T-helper 1 cell (primary cell): ENCODE measurements at regions not wholly inside any gene's neighbourhood (a gene's known extent, or its start where the extent isn't known, plus 50 kb on each side); places are given as distances from the start of the nearest gene placed in this dataset.

Experiments used
- DNase-seq, 5 donors: peaks; one replicate each; pipeline ENCODE4 v3.0.0-alpha.2; 2012 to 2020

DNA sequence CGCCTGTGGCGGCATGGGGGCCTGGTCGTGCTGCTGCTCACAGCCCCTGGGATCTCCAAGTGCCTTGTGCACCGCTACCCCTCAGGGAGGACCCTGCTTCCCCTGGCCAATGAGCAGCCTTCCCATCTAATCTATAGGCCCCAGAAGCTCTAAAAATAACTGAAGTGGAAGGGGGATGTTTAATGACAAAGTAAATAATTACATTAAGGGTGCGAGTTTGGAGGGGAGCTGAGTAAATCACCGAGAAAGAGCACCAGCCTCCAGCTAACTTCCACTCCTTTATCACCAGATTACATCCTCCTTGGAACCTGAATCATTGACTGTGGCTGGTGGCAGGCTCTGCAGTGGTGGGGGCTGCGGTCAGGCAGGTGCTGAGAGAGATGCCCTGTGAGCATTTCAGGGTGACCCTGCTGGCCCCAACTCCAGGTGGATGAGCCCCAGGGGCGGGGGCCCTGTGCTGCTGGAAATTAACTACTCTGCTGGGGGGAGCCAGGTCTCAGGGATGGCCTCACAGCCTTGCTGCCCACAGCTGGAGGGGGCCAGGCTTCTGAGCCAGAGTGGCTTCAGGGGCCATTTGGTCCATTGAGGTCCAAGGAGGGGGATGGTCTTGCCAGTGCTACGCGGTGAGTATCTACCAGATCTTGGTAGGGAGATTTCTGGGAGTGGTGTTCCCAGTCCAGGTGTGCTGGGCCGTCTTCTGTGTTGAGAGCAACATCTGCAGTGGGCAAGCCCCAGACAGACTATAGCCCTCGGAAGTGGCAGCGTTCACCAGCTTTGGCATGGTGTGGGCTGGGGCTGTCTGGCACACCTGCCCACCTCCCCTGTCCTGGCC lies 74.2 kb downstream of the GLI2 start:
- DNase-seq, result no peak

DNA sequence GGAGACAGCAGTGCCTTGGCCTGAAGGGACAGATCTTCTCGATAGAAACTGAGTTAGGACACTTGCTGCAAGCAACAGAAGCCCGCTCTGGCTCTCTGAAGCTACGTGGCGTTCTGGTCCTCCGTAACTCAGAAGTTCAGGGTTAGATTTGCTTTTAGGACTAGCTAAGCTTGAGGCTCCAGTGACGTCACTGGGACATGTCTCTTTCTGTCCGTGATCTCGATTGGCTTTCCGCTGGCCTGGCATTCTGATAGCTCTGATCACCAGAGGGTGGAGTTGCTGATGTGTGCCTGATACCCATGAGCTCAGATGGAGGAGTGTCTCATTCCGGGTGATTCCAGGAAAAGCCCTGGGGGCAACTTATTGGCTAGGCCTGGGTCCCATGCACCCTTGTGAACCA lies 75.0 kb downstream of the GLI2 start:
- DNase-seq, result no peak

DNA sequence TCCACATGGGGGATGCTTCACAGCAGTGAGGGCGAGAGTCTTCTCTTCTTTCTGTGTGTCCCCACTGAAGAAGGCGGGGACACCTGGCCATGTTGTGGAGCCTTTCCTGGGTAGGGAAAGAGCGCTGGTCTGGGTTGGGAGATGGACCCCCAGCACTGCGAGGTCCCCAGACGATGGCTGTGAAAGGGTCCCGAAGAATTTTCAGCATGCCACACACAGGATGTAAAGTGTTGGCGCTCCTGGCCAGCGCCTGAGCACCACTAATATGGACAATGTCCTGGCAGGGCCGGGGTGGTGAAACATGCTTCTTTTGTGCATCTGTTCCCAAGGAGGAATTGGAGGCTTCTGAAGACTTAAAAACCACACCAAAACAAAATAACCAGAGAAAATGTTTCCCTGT lies 77.2 kb downstream of the GLI2 start:
- DNase-seq, result no peak

DNA sequence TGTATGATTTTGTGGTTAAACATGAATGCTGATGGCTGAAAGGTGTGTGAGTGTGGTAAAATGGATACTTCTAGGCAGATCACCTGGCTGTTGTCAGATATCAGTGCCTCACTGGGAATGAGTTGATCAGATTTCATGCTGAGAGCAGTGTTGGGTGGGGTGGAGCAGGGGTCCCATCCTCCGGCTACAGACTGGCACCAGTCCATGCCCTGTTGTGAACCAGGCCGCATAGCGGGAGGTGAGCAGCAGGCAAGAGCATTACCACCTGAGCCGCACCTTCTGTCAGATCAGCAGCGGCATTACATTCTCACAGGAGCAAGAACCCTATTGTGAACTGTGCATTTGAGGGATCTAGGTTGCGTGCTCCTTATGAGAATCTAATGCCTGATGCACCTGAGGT lies 78.7 kb downstream of the GLI2 start:
- no peak for DNase-seq

DNA sequence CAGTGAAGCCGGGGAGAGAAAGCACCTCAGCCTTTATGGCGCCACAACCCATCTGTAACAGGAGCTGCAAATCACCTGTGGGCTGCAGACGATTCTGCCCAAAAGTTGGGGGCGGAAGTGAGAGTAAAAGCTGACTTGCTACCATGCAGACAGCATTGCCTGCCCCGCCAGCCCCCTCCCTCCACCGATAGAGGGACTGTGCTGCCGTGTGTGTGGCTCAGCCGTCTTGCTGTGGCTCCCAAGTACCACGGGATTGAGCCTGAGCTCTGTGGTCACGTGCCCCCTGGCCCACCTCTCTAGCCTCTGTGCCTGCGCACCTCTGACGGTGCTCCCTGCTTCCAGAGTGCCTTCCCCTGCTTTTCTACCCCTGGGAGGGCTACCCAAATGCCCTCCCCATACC lies 79.6 kb downstream of the GLI2 start:
- no peak for DNase-seq

DNA sequence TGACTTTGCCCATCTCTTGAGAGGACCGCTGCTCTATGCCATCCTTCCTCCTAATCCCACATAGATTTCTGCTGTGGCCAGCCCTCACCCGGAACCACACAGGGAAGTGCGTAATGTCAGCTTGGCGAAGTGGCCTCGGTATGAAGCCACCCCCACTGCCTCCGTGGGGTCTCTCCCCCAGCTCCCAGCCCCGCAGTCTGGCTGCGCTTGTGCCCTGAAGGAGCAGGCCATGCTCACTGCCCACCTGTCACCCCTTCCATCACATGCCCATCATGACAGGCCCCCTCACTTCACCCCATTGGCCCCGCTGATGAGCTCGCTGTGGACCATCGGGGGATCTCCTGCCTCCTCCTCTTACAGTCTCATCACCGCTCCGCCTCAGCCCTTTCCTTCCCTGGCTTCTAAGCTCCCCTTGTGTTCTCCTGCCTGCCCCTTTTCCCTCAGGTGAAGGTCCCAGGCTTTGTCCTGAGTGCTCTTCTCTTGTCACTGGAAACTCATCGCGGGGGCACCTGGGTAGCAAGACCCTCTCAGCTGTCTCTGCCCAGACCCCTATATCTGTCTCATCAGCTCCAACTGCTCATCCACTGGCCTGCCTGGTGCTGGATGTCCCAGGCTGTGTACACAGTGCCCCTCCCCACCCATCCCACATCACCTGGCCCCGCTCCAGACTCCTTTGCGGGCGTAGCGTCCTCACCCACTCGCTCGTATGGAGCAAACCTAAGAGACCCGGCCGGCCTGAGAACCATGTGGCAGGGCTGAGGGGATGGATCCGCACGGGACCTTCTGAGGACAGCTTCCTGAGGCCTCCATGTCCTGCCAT lies 81.7 kb downstream of the GLI2 start:
- DNase-seq, result no peak

DNA sequence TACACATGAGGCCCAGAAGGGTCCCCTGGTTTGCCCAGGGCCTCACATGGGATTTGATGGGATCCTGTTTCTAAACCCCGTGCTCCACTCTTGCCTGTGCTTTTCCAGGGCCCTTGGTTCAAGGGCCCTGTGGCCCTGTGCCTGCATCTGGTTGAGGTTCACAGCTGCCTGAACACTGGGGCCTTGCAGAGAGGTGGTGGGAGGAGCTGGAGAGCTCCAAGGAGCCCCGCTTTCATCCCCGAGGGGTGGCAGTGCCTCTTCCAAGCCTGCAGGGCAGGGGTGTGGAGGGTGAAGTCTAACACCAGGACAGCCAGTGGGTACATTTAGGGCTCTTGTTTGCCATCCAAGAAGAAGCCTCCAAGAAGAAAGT lies 82.3 kb downstream of the GLI2 start:
- no peak for DNase-seq

DNA sequence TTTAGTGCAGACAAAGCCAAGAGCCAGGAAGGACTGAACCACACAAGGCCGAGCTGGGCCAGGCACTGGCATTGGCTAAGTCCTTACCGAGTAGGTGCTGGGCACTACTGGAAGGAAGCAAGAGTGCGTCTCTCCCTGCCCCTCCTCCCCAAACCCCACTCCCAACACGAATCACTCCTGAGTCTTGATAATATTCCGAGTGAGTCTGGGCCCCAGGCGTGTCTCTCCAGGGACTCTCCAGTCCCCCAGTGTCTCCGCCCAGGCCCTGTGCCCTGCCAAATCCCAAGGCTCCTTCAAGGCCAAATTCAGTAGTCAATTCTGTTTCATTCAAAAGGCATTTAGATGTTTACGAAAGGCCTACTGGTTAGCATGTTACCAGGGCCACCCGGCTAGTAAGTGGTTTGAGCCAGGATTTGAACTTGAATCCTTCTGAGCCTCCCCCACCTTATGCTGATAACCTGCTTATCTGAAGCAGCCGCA lies 82.8 kb downstream of the GLI2 start:
- DNase-seq, result no peak

DNA sequence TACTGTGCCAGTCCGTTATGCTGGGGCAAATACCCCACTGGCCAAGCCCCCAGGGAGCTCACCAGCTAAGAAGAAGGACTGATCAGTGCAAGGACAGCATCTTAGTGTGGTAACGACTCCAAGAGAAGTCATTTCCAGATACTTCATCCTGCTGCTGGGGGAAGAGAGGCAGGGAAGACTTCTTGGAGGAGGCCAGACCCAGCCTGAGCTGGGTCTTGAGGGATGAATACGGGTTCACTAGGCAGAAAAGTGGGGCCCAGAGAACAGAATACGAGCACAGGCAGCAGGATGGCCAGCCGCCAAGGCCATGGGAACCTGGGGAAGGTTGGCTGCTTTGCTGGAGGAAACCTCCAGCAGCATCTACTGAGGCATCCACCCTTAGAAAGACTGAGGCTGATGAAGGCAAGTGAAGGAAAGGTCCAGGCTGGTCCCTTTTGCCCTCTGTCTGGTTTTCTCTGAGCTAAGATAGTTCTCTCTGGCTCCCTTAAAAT lies 84.1 kb downstream of the GLI2 start:
- DNase-seq, result no peak

DNA sequence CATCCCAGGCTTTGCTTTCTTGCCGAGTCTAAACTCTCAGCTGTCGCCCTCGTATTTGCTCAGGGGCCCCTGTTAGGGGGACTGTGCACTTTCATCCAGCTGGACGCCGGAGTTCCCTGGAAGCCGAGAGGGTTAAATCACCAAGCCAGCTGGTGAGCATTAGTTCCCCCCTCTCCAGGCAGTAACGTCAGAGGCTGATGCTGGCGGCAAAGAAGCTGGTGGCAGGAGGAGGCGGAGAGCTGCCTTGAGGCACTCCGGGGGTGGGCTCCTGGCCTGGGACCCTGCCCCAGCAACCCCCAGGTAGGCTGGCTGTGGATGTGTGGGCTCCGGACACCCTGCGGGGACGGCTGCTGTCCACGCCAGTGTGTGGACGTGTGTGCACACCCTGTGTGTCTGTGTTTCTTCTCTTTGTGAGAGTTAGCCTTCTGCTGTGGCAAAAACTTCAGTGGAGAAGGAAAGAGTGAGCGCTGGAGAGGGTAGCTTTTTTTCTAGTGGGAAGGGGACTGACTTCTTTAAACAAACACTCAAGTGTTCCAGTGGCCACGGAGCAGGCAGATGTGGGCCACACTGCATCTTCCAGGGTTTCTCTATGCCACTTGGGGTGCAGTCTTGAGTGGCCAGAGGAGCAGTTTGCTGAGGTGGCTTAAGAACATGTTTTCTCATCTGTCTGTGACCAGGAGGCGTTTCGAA lies 84.7 kb downstream of the GLI2 start:
- DNase-seq, result no peak

DNA sequence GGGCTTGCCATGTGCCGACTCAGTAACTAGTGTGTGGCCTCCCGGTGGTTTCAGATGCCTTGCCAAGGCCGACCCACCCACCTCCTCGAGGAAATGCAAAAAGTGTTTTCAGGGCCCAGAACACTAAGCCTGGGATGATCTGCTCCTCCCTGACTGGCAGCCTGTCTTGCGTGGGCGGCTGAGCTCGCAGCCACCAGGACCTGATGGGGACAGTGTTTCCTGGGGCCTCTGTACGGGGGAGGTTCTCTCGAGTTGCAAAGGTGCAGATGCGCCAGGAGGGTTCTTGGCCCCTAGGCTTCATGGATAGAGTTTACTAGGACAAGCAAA lies 85.2 kb downstream of the GLI2 start:
- no peak for DNase-seq

DNA sequence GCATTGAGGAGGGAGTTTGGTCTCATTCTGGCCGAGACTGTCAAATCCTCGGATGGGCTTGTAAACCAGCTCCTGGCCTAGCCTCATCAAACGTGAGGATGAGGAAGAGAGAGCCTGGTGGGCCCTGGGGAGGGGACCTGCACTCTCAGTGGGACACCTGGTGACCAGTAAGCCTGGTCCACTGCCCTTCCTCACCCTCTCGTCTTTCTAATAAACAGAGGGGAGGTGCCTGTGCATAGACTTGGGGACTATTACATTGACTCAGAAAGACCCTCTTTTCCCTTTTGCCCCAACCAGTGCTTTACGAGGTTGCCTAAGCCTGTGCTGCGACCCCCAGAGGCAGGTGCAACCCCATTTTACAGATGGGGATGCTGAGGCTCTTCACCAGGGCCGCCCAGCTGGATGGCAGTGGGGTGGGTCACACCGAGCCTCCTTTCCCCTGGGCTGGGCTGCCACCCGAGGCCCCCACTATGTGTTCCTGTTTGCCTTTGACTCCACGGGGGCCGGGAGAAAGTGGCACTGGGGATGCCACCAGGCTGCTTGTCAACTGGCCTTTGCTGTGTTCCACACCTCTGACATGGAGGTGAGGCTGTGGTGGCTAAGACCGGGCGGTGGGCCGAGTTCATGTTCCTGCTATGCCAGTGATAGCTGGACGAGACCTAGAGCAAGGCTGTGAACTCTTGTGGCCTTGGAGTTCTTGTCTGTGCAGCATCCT lies 85.9 kb downstream of the GLI2 start:
- no peak for DNase-seq

DNA sequence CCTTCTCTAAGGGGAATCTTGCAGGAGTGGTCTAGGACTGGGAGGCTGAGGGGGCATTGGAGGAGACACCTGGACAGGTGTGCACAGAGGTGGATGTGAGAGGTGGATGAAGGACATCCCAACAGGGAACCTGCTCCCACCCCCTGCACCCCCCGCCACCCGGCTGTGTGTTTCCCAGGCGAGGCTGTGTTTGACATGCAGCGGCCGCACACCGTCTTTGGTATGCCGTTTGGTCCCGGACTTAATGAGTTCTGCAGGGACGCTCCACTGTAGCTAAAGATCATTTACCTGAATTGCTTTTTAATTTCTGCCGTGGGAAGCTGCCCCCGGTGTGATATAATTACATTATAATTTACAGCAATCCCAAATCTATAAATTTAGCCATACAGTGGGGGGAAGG lies 87.3 kb downstream of the GLI2 start:
- no peak for DNase-seq

DNA sequence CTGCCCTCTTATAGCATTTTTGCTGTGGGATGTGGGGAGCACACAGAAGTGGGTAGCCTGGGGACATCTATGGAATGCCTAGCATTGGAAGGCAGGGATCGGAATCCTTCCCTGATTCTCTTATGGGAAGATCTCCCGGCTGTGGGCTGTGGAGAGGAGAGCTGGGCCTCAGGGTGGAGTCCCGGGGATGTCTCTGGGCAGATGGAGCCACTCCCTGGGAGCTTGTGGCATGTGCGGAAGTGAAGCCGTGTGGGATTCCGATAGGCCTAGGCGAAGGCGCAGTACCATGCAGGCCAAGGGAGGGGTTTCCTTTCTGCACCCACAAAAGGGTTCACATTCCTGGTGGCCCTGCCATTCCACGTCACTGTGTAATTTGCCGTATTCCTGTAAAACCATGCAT lies 87.9 kb downstream of the GLI2 start:
- DNase-seq, result no peak

DNA sequence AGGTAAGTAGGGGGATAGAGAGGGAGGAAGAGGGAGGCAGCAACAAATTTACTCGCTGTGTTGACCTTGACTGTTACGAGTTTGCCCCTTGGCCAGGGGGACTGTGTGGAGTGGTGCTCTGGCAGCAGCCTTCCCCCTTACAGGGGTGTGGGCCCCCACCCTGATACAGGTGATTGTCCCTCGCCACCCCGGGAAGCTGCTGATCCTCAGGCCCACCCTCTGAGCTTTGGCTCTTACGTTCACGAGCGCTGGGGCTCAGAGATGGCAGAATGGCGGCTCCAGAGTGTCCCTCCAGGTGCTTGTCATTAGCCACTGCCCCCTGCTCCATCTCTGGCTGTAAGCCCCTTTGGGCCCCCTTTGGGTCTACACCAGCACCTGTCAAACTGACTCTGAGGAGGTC lies 88.6 kb downstream of the GLI2 start:
- no peak for DNase-seq

DNA sequence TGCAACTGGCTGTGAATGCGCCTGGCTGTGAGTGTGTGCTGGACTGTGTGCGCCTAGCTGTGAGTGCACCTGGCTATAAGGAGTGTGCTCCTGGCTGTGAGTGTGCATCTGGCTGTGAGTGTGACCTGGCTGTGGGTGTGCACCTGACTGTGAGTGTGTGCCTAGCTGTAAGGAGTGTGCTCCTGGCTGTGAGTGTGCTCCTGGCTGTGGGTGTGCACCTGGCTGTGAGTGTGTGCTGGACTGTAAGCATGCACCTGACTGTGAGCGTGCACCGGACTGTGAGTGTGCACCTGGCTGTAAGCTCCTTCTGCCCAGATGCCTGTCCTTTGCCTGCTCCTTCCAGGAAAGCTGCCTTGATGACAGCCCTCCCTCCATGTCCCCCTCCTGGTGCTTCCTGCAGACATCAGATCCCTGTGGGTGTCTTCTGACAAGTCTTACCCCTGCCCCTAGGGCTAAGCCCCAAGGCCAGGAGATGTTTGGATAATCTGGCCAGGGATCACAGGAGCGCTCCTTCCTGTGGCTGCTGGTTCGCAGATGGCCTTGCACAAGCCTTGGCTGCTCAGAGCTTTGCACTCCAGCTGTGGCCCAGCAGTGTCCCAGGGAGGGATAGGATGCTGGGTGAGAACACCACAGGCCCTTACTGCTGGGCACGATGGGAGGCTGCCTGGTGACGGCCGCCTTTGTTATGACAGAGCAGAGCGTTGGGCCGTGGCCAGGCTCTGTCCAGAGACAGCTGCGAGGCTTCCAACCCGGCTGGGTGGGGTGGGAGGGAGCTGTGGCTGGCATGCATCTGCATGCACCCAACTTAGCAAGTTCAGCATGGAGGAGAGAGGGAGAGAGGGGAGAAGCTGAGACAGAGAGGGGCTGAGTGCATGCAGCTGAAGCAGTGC lies 89.9 kb downstream of the GLI2 start:
- DNase-seq, result no peak

DNA sequence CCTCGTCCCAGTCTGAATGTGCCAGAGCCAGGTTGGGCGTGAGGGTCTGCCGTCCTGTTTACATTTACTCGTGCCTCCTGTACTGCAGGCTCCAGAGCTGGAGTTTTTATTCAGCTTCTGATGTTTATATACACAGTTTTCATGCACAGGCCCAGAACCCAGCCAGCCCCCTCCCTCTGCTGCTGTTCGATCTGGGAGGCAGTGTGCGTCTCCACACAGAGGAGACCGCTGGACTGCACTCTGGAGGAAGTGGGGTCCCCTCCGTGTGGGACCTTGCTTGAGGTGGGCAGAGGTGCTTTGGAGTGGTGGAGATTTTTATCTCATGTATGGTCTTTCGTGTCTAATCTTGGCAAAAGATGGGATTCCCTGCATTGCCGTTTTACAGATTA lies 90.6 kb downstream of the GLI2 start:
- no peak for DNase-seq

DNA sequence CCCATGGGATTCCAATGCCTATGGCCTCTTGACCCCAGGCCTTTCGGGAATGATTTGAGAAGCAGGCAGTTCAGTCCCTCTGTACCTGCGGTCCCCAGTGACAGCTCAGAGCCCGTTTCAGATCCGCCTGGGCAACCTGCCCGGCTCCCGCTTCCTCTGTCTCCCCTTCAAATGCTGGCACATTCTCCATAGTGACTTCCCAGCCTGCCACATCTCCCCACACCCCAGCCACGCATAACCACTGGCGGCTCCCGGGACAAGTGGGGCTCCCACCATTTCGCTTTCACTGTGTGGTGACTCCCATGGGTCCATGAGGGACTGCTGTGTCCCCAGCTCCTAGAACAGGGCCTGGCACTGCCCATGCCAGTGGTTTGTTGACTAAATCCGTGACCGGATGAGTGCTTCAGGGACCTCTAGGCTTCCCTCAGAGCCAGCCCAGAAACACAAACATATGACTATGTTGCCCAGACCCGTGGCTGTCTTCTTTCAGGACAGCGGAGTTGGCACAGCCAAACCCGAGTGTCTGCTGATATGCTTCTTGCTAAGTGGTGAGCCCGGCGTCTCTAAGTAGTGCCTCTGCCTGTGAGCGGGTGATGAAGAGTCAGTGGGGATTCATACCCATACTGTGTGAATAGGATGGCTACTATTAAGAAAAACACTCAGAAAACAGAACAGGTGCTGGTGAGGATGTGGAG lies 91.2 kb downstream of the GLI2 start:
- DNase-seq, result no peak

DNA sequence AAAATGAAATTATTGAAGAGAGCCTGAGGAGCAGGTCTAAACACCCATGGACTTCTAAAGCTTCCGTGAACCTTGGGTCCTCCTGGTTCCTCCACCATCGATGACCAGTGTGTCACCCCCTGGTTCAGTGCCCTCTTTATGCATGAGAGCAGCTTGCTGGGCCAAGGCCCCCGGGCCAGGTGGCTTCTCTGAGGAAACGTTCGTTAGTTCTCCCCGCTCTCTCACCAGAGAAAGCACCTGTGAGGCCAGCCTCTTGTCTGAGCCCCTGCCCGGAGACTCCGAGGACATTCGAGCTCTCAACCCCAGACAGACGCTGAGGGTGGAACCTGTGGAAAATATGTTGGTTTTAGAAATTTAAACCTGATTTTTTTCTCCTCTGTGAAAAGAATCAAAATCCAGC lies 92.4 kb downstream of the GLI2 start:
- no peak for DNase-seq

DNA sequence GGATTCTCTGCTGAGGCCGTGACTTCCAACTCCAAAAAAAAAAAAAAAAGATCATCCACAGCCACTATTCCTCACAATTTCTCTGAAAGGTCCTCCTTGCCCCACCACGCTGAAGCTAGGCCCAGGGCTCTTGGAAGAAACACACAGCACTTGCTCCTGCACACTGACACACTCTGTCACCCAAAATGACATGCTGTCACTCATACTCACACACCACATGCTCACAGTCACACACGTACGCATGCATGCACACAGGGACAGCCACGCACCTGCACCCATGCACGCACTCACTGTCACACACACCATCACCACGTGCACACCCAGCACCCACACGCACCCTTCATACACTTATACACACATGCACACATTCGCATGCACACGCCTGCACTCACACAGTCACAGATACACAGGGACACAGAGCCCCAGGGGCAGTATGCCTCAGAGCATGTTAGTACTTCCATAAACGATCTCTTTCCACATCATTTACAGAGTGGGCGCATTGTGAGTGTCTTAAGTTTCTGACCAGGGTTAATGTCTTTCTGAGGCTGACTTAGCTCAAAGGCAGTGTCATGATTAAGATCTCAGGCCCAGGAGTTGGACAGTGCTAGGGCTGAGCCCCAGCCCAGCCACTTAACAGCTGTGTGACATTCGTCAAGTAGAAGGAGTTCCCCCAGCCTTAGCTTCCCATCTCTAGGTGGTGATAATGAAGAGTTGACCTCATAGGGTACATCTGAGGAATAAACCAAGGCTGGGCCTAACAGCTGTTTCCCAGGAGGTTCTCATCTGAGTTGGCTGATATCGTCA lies 93.4 kb downstream of the GLI2 start:
- no peak for DNase-seq
